Skeletal muscle cell (primary cell): ENCODE measurements at regions not wholly inside any gene's neighbourhood (a gene's known extent, or its start where the extent isn't known, plus 50 kb on each side); places are given as distances from the start of the nearest gene placed in this dataset.

Source experiments
- DNase-seq: peaks from one replicate; pipeline ENCODE4 v3.0.0-alpha.2; 2010; ENCODE audit warnings: low read depth
- H3K4me3 ChIP-seq: 2 replicates; pipeline ENCODE4 v1.5.1; 2011; ENCODE audit warnings: low read depth, mild to moderate bottlenecking, control low read depth, low read length, moderate library complexity

GRCh38 chr1:101738475-101738874 is 258.3 kb downstream of the OLFM3 start:
- DNase-seq: peak; percentile 14

GRCh38 chr1:101739146-101739545 is 257.6 kb downstream of the OLFM3 start:
- no peak for DNase-seq
- H3K4me3 ChIP-seq: no peak overlapping the region

More at GRCh38 chr1:101738475-101738874, 258.3 kb downstream of the OLFM3 start:
- H3K4me3 ChIP-seq: no peak overlapping the region

DNA sequence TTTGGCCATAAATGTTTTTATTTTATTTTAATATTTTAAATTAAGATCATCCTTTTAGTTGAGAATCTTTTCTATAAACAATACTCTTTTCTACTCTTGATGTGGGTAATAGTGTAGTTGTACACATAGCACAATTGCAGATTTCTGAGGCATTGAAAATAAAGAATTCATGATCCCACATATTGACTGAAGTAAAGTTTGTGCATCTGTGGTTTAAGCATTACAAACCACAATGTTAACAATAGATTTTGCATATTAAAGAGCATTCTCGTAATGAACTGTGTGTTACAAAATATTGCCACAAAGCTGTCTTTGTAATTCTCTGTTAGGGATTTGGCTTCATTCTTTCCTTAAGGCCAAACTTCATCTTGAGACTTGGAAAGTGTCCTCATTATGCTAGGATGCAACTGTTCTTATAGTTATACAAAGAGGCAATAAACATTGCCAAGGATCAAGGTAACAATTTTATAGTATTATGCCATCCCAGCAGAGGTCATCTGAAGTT is 256.8 kb downstream of the OLFM3 start:
- no peak for DNase-seq

DNA sequence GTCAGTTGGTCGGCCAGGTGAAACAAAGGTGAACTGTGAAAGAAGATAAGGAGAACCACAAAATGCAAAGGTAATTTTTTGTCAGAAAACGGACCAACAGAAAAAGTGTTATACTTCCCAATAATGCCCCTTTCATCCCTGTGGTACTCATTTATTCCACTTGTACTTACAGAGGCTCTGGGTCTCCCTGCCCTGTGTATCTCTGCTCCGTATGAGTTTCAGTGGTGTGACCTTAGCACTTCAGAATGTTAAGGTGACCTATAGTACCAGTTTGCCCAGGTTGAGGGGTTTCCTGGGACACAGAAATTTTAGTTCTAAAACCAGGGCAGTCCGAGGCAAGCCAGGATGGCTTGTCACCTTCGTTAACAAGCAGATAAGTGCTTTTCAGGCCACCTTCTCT is 254.8 kb downstream of the OLFM3 start:
- DNase-seq: no peak
- no peak overlapping the region for H3K4me3 ChIP-seq

More for the DNA sequence above, 256.8 kb downstream of the OLFM3 start:
- no peak overlapping the region for H3K4me3 ChIP-seq

- H3K4me3 ChIP-seq: no peak overlapping the region
Observed at GRCh38 chr1:101742509-101742908, 254.2 kb downstream of the OLFM3 start.

GRCh38 chr1:101745551-101746270 is 251.0 kb downstream of the OLFM3 start:
- no peak overlapping the region for H3K4me3 ChIP-seq
- no peak for DNase-seq

More at GRCh38 chr1:101742509-101742908, 254.2 kb downstream of the OLFM3 start:
- DNase-seq: no peak

DNA sequence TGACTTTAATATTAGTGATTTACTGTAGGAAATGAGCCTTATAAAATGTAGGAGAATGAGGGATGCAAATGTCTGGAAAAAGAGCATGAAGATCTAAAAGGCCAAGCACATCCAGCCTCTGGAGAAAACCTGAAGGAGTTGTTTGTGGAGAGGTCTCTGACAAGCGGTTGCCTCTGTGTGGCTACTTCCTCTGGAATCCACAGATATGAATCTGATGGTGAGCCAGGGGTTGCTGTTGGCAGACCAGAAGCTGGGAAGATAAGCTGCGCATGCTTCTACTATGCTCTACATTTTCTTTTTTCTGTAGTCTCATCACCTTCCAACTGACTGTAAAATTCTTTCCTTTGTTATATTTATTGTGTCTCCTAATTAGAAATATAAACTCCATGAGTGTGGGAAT is 248.6 kb downstream of the OLFM3 start:
- H3K4me3 ChIP-seq: no peak overlapping the region
- no peak for DNase-seq
